BE2C (cell line): ENCODE measurements at regions not wholly inside any gene's neighbourhood (a gene's known extent, or its start where the extent isn't known, plus 50 kb on each side); places are given as distances from the start of the nearest gene placed in this dataset.

ENCODE experiments used
- DNase-seq: peaks from one replicate; pipeline ENCODE4 v3.0.0-alpha.2; 2020
- H3K27me3 ChIP-seq: fragments of 250-450 bp; sonication (Bioruptor Pico); 2 replicates; pipeline ENCODE4 v1.5.1; 2020; ENCODE audit warnings: mild to moderate bottlenecking
- H3K36me3 ChIP-seq: fragments of 250-450 bp; sonication (Bioruptor Pico); 2 replicates; pipeline ENCODE4 v1.5.1; 2020; ENCODE audit warnings: mild to moderate bottlenecking
- H3K4me1 ChIP-seq: fragments of 250-450 bp; sonication (Bioruptor Pico); 2 replicates; pipeline ENCODE4 v1.5.1; 2020
- H3K4me3 ChIP-seq: 2 replicates; pipeline ENCODE4 v1.5.1; 2011; ENCODE audit warnings: low read depth, low read length
- H3K9me3 ChIP-seq: fragments of 250-450 bp; sonication (Bioruptor Pico); 2 replicates; pipeline ENCODE4 v1.5.1; 2020
- CTCF ChIP-seq: IDR thresholded peaks from 2 replicates; pipeline ENCODE4 v1.5.1; 2012; ENCODE audit warnings: mild to moderate bottlenecking, low read depth, low read length

DNA sequence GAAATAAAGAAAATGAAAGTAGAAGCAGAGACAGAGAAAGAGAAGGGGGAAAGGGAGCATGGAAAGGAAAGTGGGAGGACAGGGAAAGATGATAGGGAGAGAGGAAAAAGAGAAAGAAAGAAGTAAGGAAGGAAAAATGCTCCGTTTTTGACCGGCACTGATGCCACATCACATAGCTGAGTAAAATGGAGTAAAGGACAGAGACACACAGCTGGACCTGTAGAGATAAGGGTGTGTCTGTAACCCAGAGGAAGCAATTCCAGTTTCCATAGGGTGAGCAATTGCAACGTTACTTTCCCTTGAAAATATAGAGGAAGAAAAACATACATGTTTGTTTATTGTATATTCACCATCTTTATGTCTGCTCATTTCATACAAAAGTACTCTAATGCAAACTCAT is 1866.9 kb upstream of the PIK3C3 start:
- no peaks in the 10 kb centered on the region for H3K4me1 ChIP-seq
- no peak overlapping the region for H3K4me3 ChIP-seq
- no peak for DNase-seq
- TF ChIP-seq CTCF = no peak
- no peaks in the 10 kb centered on the region for H3K27me3 ChIP-seq
- no peaks in the 10 kb centered on the region for H3K9me3 ChIP-seq
- no peaks in the 10 kb centered on the region for H3K36me3 ChIP-seq

DNA sequence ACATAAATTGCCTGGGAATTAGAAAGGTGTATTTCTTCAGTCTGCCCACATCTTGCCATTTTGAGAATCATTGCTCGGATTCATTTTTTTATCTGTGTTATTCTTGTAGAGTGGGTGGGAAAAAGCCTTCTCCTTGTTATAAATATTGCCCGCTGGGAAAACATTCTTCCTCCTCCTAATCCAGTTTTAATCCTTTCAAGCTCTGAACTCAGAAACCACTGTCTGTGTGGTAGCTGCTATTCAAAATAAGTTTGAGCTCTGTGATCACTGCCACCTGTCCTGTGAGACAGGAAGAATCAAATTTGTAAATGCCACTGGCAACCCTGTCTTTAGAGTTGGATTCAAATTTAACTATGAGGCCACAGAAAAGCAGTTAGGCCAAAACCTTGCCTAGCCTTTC is 1875.2 kb upstream of the PIK3C3 start:
- H3K9me3 ChIP-seq = no peaks in the 10 kb centered on the region
- no peaks in the 10 kb centered on the region for H3K36me3 ChIP-seq
- no peak for TF ChIP-seq CTCF
- no peaks in the 10 kb centered on the region for H3K4me1 ChIP-seq
- H3K27me3 ChIP-seq = no peaks in the 10 kb centered on the region
- no peak for DNase-seq
- no peak overlapping the region for H3K4me3 ChIP-seq

DNA sequence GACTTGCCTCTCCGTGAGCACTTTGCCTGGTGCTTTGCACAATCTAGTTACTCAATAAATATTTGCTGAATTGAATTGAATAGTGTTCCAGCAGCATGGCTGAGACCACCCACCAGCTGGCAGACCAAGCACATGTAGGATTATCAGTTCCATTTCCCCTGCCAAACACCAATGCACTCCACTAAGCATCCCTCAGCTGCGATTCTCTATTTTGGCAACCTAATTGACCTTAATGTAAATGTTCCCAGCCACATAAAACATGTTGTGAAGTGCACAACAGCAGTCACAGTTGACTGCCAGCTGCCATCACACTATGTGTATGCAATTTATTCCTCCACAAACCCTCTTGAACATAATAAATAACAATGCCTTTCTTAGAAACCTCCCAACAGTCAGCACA is 1879.4 kb upstream of the PIK3C3 start:
- Histone ChIP-seq H3K4me3 (no peak overlapping the region), H3K36me3 (no peaks in the 10 kb centered on the region), H3K4me1 (no peaks in the 10 kb centered on the region), H3K27me3 (no peaks in the 10 kb centered on the region), H3K9me3 (no peaks in the 10 kb centered on the region)
- DNase-seq = no peak
- TF ChIP-seq CTCF = no peak

DNA sequence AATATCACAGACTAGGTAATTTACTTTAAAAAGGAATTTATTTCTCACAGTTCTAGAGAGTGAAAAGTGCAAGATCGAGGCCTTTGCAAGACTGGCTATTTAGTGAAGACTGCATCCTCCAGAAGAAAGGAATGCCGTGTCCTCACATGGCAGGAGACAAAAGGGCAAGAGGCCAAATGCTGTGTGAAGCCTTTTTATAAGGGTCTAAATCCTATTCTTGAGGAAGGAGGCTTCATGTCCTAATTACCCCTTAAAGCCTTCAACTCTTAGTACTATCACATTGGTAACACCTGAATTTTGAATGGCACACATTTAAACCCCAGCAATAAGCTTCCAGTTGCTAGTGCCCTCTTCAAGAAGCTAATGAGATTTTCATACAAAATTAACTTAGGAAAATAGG is 1882.3 kb upstream of the PIK3C3 start:
- no peak for DNase-seq
- H3K4me1 ChIP-seq = no peaks in the 10 kb centered on the region
- no peak overlapping the region for H3K4me3 ChIP-seq
- H3K9me3 ChIP-seq = no peaks in the 10 kb centered on the region
- H3K27me3 ChIP-seq = no peaks in the 10 kb centered on the region
- TF ChIP-seq CTCF = no peak
- no peaks in the 10 kb centered on the region for H3K36me3 ChIP-seq

DNA sequence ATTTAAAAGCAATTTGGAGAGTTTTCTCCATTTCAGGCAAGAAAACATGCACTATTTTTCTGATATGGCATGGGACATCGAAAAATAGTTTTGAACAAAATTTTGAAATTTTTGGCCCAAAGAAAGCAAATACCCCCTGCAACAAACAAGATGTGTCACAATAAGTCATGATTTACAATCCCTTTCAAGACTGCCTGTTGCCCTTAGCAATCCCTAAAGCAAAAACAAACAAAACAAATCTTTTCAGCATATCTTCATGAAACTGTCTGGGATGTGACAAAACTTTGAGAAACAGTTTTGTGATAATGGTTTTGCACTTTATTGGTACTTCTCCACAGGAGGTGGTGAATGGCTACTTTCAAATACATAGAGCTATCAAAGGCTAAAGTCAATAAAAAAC is 1888.7 kb upstream of the PIK3C3 start:
- no peak overlapping the region for H3K4me3 ChIP-seq
- no peak for TF ChIP-seq CTCF
- H3K4me1 ChIP-seq = no peaks in the 10 kb centered on the region
- H3K27me3 ChIP-seq = no peaks in the 10 kb centered on the region
- DNase-seq = no peak
- H3K9me3 ChIP-seq = no peaks in the 10 kb centered on the region
- H3K36me3 ChIP-seq = no peaks in the 10 kb centered on the region

GRCh38 chr18:40063488-40063887 is 1891.5 kb upstream of the PIK3C3 start:
- no peaks in the 10 kb centered on the region for H3K36me3 ChIP-seq
- H3K9me3 ChIP-seq = no peaks in the 10 kb centered on the region
- TF ChIP-seq CTCF = no peak
- DNase-seq = no peak
- no peaks in the 10 kb centered on the region for H3K27me3 ChIP-seq
- no peaks in the 10 kb centered on the region for H3K4me1 ChIP-seq
- H3K4me3 ChIP-seq = no peak overlapping the region
